ENCODE measurements at regions not wholly inside any gene's neighbourhood (a gene's known extent, or its start where the extent isn't known, plus 50 kb on each side); places are given as distances from the start of the nearest gene placed in this dataset.

DNA sequence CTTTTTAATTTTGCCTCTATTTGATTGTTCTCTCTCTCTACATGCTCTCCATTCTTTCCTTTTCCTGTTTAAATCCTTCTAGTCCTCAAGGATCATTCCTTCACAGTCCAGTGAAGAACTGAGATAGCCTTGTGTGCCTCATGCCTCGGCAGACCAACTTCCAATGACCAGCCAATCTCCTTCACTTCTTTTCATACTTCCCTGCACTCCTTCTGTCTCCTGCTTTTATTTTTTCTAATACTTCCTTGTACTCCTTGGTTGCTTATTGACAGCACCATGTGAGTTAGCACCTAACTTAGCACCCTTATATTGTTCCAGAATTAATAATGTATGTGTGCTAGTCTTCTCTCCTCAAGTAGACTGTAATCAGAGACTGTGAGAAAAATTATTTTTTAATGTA, 246.8 kb downstream of the ADGRG6 start:
- in situ Hi-C loops (cut with HindIII; ENCODE audit: low pct_ligation_motif_present, low sequenced_read_pairs), result no loop called here
- Histone ChIP-seq H3K27me3 (replicated peaks) (no peaks in the 10 kb centered on the region), H3K27ac (no peak overlapping the region), H3K36me3 (replicated peaks) (no peaks in the 10 kb centered on the region), H3K4me3 (ENCODE audit: low read depth, low read length) (no peak overlapping the region)
- no peak for DNase-seq
- TF ChIP-seq, protein P1, sequence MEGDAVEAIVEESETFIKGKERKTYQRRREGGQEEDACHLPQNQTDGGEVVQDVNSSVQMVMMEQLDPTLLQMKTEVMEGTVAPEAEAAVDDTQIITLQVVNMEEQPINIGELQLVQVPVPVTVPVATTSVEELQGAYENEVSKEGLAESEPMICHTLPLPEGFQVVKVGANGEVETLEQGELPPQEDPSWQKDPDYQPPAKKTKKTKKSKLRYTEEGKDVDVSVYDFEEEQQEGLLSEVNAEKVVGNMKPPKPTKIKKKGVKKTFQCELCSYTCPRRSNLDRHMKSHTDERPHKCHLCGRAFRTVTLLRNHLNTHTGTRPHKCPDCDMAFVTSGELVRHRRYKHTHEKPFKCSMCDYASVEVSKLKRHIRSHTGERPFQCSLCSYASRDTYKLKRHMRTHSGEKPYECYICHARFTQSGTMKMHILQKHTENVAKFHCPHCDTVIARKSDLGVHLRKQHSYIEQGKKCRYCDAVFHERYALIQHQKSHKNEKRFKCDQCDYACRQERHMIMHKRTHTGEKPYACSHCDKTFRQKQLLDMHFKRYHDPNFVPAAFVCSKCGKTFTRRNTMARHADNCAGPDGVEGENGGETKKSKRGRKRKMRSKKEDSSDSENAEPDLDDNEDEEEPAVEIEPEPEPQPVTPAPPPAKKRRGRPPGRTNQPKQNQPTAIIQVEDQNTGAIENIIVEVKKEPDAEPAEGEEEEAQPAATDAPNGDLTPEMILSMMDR (IDR thresholded peaks at IDR 0.05; ENCODE audit: low read depth, low read length, missing control alignments), result no peak

DNA sequence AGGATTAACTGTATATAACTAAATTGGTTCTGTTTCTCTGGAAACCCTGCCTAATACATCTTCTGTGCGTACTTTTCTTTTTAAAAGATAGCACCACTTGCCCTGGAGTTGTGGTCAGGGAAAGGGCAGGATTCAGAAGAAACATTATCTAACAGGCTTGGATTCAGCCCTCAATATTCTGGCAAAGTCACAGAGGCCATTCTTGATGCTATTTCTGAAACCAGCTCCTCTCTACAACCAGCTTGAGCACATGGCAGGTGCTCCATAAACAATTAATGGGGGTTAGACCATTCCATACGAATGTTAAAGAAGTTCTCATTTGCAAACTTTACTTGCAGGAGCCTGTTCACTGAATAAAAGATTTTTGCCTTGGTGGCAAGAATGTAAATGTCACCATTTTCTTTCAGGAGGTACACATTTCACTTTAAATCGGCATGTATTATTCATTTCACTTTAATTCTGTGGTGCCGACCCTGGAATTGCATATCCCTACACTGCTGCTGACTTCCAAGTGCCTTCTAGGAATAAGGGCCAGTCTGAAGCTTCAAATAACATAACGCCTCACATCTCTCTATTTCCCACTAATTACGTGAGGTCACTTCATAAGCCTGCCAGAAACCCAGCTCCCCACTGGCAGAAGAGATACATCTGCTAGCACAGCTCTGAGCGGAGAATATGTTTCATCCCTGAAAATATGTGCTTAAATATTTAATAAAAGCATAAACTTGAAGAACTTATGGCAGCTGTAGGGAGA, 248.7 kb downstream of the ADGRG6 start:
- Histone ChIP-seq H3K27me3 (replicated peaks) (no peaks in the 10 kb centered on the region), H3K36me3 (replicated peaks) (no peaks in the 10 kb centered on the region), H3K4me3 (ENCODE audit: low read depth, low read length) (no peak overlapping the region), H3K27ac (no peak overlapping the region)
- no peak for DNase-seq
- in situ Hi-C loops (cut with HindIII; ENCODE audit: low pct_ligation_motif_present, low sequenced_read_pairs), result no loop called here
- TF ChIP-seq, protein P1 (IDR thresholded peaks at IDR 0.05; ENCODE audit: low read depth, low read length, missing control alignments), result no peak

GRCh38 chr6:142551274-142551811, 249.5 kb downstream of the ADGRG6 start:
- DNase-seq, result no peak
- in situ Hi-C loops (cut with HindIII; ENCODE audit: low pct_ligation_motif_present, low sequenced_read_pairs), result no loop called here
- Histone ChIP-seq H3K4me3 (ENCODE audit: low read depth, low read length) (no peak overlapping the region), H3K27ac (no peak overlapping the region), H3K36me3 (replicated peaks) (no peaks in the 10 kb centered on the region), H3K27me3 (replicated peaks) (no peaks in the 10 kb centered on the region)
- TF ChIP-seq, protein P1 (IDR thresholded peaks at IDR 0.05; ENCODE audit: low read depth, low read length, missing control alignments), result peak; percentile 30

GRCh38 chr6:142558786-142559185, 257.0 kb downstream of the ADGRG6 start:
- in situ Hi-C loops (cut with HindIII; ENCODE audit: low pct_ligation_motif_present, low sequenced_read_pairs), result no loop called here
- no peaks in the 10 kb centered on the region for H3K36me3 ChIP-seq (replicated peaks)
- no peaks in the 10 kb centered on the region for H3K27me3 ChIP-seq (replicated peaks)
- DNase-seq, result no peak
- no peak overlapping the region for H3K4me3 ChIP-seq (ENCODE audit: low read depth, low read length)
- TF ChIP-seq, protein P1 (IDR thresholded peaks at IDR 0.05; ENCODE audit: low read depth, low read length, missing control alignments), result no peak
- no peak overlapping the region for H3K27ac ChIP-seq

DNA sequence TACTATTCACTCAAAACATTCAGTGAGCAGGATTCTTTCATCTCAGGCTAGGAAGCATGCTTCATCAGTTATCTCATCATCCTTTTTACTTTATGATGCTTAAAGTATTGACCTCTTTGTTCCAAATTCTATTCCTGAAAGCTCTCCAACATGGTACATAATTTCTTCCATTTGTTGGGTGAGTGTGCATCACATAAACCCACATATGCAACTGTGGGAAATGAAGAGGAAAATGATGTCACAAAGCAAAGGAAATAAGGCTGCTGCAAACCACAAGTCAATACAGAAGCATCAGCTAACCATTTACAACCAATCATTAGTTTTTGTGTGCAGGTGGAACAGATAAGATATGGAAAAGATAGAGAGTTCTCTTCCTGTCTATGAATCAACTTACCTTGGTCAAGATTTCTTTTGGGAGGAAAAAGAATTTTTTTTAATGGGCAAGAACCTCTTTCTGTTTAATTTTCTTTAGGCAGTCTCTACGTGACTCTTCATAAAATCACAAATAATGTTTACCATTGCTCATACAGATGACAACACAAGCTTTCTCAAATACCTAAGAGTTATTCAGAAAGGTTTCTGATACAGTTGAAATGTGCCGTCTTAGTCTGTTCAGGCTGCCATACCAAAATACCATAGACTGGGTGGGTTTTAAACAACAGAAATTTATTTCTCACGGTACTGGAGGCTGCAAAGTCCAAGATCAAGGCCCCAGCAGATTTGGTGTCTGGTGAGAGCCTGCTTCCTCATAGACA, 259.9 kb downstream of the ADGRG6 start:
- TF ChIP-seq, protein P1 (IDR thresholded peaks at IDR 0.05; ENCODE audit: low read depth, low read length, missing control alignments), result no peak
- in situ Hi-C loops (cut with HindIII; ENCODE audit: low pct_ligation_motif_present, low sequenced_read_pairs), result no loop called here
- Histone ChIP-seq H3K27me3 (replicated peaks) (no peaks in the 10 kb centered on the region), H3K36me3 (replicated peaks) (no peaks in the 10 kb centered on the region), H3K4me3 (ENCODE audit: low read depth, low read length) (no peak overlapping the region), H3K27ac (no peak overlapping the region)
- DNase-seq, result no peak

All from brain microvascular endothelial cell (primary cell).